GM12875 (cell line): ENCODE measurements at regions not wholly inside any gene's neighbourhood (a gene's known extent, or its start where the extent isn't known, plus 50 kb on each side); places are given as distances from the start of the nearest gene placed in this dataset.

ENCODE experiments used
- H3K4me3 ChIP-seq: one replicate; pipeline ENCODE4 v1.5.1; 2011; ENCODE audit warnings: low read depth, low read length, control low read depth
- TF ChIP-seq, protein P1 (sequence below): IDR thresholded peaks from 2 replicates; pipeline ENCODE4 v1.5.1; 2011; ENCODE audit warnings: low read depth, mild to moderate bottlenecking, control low read depth, inconsistent platforms, low read length, moderate library complexity, borderline replicate concordance; ENCODE audit not compliant: insufficient read depth

GRCh38 chr1:11428789-11429188 lies 50.2 kb upstream of the DISP3 start:
- TF ChIP-seq, protein P1, sequence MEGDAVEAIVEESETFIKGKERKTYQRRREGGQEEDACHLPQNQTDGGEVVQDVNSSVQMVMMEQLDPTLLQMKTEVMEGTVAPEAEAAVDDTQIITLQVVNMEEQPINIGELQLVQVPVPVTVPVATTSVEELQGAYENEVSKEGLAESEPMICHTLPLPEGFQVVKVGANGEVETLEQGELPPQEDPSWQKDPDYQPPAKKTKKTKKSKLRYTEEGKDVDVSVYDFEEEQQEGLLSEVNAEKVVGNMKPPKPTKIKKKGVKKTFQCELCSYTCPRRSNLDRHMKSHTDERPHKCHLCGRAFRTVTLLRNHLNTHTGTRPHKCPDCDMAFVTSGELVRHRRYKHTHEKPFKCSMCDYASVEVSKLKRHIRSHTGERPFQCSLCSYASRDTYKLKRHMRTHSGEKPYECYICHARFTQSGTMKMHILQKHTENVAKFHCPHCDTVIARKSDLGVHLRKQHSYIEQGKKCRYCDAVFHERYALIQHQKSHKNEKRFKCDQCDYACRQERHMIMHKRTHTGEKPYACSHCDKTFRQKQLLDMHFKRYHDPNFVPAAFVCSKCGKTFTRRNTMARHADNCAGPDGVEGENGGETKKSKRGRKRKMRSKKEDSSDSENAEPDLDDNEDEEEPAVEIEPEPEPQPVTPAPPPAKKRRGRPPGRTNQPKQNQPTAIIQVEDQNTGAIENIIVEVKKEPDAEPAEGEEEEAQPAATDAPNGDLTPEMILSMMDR, result no peak
- H3K4me3 ChIP-seq, result no peak overlapping the region
